ENCODE measurements at regions not wholly inside any gene's neighbourhood (a gene's known extent, or its start where the extent isn't known, plus 50 kb on each side); places are given as distances from the start of the nearest gene placed in this dataset.

DNA sequence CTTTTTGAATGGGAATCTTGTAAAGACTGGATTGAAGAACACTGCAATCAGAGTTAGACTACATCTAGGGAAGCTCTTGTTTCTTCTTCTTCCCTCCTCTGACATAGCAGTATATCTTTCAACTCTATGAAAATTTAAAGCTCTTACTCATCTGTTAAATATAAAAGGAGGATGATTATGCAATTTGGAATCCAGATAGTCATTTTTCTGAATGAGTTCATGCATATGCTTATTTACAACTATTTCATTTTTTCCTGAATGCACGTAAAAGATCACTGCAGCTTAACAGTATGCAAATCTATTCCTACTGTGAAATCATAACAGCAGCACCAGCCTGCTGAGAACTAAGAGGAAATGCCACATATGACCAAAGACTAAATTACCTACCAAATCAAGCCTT, 133.5 kb upstream of the TMCC3 start:
- no peaks in the 10 kb centered on the region for H3K4me1 ChIP-seq
- DNase-seq, result no peak
- no peaks in the 10 kb centered on the region for H3K27me3 ChIP-seq
- TF ChIP-seq POLR2A (IDR thresholded peaks at IDR 0.05) (no peak), CTCF (IDR thresholded peaks at IDR 0.05) (no peak)
- H3K4me3 ChIP-seq, result no peak overlapping the region
- H3K27ac ChIP-seq, result no peak overlapping the region
- H3K9me3 ChIP-seq, result no peaks in the 10 kb centered on the region
- no peaks in the 10 kb centered on the region for H3K36me3 ChIP-seq
- intact Hi-C loops (cut with DNase I; ENCODE audit: low total_unique reads), result no loop called here

- Histone ChIP-seq H3K9me3 (no peaks in the 10 kb centered on the region), H3K36me3 (no peaks in the 10 kb centered on the region), H3K27me3 (no peaks in the 10 kb centered on the region), H3K27ac (no peak overlapping the region), H3K4me3 (no peak overlapping the region), H3K4me1 (no peaks in the 10 kb centered on the region)
- no peak for TF ChIP-seq POLR2A (IDR thresholded peaks at IDR 0.05)
- no peak for TF ChIP-seq CTCF (IDR thresholded peaks at IDR 0.05)
- intact Hi-C loops (cut with DNase I; ENCODE audit: low total_unique reads), result no loop called here
- no peak for DNase-seq
Measured at GRCh38 chr12:94783343-94783742, 133.0 kb upstream of the TMCC3 start.

DNA sequence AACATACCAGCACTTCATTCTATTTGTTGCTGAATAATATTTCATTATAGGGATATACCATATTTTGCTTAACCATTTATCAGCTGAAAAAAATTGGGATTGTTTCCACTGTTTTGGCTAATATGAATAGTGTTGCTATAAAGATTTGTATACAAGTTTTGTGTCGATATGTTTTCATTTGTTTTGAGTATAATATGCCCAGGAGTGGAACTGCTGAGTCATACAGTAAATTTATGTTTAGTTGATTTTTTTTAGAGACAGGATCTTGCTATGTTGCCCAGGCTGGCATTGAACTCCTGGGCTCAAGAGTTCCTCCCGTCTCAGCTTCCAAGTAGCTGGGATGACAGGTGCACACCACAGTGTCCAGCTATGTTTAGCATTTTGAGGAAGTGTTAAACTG, 131.5 kb upstream of the TMCC3 start:
- no peaks in the 10 kb centered on the region for H3K27me3 ChIP-seq
- H3K9me3 ChIP-seq, result no peaks in the 10 kb centered on the region
- TF ChIP-seq POLR2A (IDR thresholded peaks at IDR 0.05) (no peak), CTCF (IDR thresholded peaks at IDR 0.05) (no peak)
- H3K27ac ChIP-seq, result no peak overlapping the region
- no peak for DNase-seq
- no peaks in the 10 kb centered on the region for H3K36me3 ChIP-seq
- no peaks in the 10 kb centered on the region for H3K4me1 ChIP-seq
- intact Hi-C loops (cut with DNase I; ENCODE audit: low total_unique reads), result no loop called here
- H3K4me3 ChIP-seq, result no peak overlapping the region

DNA sequence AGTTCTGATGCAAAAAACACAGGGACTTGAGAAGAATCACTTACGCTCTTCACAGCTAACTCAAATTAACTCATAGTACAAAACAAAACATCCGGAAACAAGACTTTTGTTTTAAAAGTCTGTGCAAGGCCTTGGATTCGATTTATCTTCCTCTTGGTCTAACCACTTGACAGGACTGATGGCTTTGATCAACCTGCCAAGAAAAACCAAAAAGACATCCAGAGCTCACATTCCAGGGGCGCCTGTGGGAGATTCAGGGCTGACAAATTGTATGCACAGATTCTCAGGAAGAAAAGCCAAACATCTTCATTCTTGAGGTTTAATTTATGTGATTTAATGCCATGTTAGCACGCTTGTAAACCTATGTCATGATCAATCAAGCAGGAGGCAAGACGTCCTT, 129.1 kb upstream of the TMCC3 start:
- Histone ChIP-seq H3K9me3 (no peaks in the 10 kb centered on the region), H3K4me3 (no peak overlapping the region), H3K27me3 (no peaks in the 10 kb centered on the region), H3K36me3 (no peaks in the 10 kb centered on the region), H3K27ac (no peak overlapping the region), H3K4me1 (no peaks in the 10 kb centered on the region)
- DNase-seq, result no peak
- intact Hi-C loops (cut with DNase I; ENCODE audit: low total_unique reads), result no loop called here
- TF ChIP-seq CTCF (IDR thresholded peaks at IDR 0.05) (no peak), POLR2A (IDR thresholded peaks at IDR 0.05) (no peak)

GRCh38 chr12:94777936-94778335, 127.6 kb upstream of the TMCC3 start:
- Histone ChIP-seq H3K27me3 (no peaks in the 10 kb centered on the region), H3K9me3 (no peaks in the 10 kb centered on the region), H3K27ac (no peak overlapping the region), H3K36me3 (no peaks in the 10 kb centered on the region), H3K4me1 (no peaks in the 10 kb centered on the region), H3K4me3 (no peak overlapping the region)
- DNase-seq, result no peak
- intact Hi-C loops (cut with DNase I; ENCODE audit: low total_unique reads), result no loop called here
- TF ChIP-seq POLR2A (IDR thresholded peaks at IDR 0.05), result no peak

DNA sequence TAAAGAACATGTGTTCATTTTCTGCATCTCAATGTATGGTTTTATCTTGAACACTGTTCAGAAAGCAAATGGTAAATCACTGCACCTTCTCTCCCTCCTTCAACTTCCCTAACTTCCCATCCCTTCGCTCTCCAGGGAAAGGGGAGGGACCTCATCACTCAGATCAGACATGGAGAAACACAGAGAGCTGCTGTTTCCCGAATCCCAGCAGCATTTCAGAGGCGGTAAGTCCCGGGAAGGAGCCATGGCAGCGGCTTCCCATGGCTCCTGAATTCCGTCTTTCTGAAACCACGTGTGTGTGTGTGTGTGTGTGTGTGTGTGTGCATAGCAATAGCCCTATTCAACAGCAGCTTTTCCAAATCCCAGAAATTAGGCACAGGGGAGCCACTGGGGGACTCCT, 125.4 kb upstream of the TMCC3 start:
- Histone ChIP-seq H3K27me3 (no peaks in the 10 kb centered on the region), H3K9me3 (no peaks in the 10 kb centered on the region), H3K36me3 (no peaks in the 10 kb centered on the region), H3K4me3 (no peak overlapping the region), H3K27ac (no peak overlapping the region), H3K4me1 (no peaks in the 10 kb centered on the region)
- no peak for DNase-seq
- intact Hi-C loops (cut with DNase I; ENCODE audit: low total_unique reads), result no loop called here
- TF ChIP-seq CTCF (IDR thresholded peaks at IDR 0.05), result no peak
- TF ChIP-seq POLR2A (IDR thresholded peaks at IDR 0.05), result no peak
